GM12878 (cell line): ENCODE measurements at regions not wholly inside any gene's neighbourhood (a gene's known extent, or its start where the extent isn't known, plus 50 kb on each side); places are given as distances from the start of the nearest gene placed in this dataset.

ENCODE experiments used
- ATAC-seq: fragments of 200-7000 bp; cut with Tn5 transposase; 3 replicates; pipeline ENCODE4 v1.9.1; 2020; ENCODE audit warnings: mild to moderate bottlenecking, moderate library complexity
- BruUV-seq: library from RNA; stranded (reverse); fragments of 400-500 nt; replicated peaks from 2 replicates; lab custom pipeline; 2021; lab: Mats Ljungman, UMichigan
- CTCF ChIA-PET: fragments of 300-600 bp; sonication (Branson Sonifier 250); formaldehyde crosslinking; extraction: SDS; loops from one replicate; lab custom pipeline; 2021; ENCODE audit warnings: inconsistent platforms; lab: Yijun Ruan, JAX
- POLR2A ChIA-PET: fragments of 350-600 bp; formaldehyde crosslinking; extraction: SDS; loops from one replicate; lab custom pipeline; 2021; ENCODE audit warnings: inconsistent platforms; lab: Charles Lee
- RAD21 ChIA-PET: fragments of 300-600 bp; sonication (Branson Sonifier 250); formaldehyde crosslinking; loops from one replicate; lab custom pipeline; 2023; ENCODE audit warnings: antibody characterized with exemption; ENCODE audit not compliant: unreplicated experiment; lab: Charles Lee
- SMC1A ChIA-PET: fragments of 300-600 bp; sonication (Branson Sonifier 250); formaldehyde crosslinking; loops from one replicate; lab custom pipeline; 2023; ENCODE audit not compliant: unreplicated experiment, uncharacterized antibody; lab: Charles Lee
- DNase-seq: peaks from one replicate; pipeline ENCODE4 v3.0.0-alpha.2; 2011; ENCODE audit warnings: low read depth, low spot score
- FAIRE-seq: peaks from 3 replicates; lab custom pipeline; 2011; peaks lifted over from hg19 to GRCh38; lab: Jason Lieb, UNC
- H2AFZ ChIP-seq: 2 replicates; pipeline ENCODE4 v1.6.0; 2011; ENCODE audit warnings: low read depth, low read length, control low read depth; ENCODE audit not compliant: control insufficient read depth
- H3K27ac ChIP-seq: 2 replicates; pipeline ENCODE4 v1.5.1; 2011; ENCODE audit warnings: control low read depth; ENCODE audit not compliant: control insufficient read depth, insufficient read depth
- H3K27me3 ChIP-seq, 2 experiments: replicated peaks in 1 of 2; 2 replicates each; pipeline versions ENCODE4 v1.6.0 to v1.6.1; 2011; ENCODE audit warnings: low read length in 1 of 2; ENCODE audit not compliant: control insufficient read depth in 2 of 2, insufficient read depth in 2 of 2
- H3K36me3 ChIP-seq, 2 experiments: 2 replicates each; pipeline ENCODE4 v1.5.1; 2011; ENCODE audit warnings: low read length in 1 of 2; ENCODE audit not compliant: control insufficient read depth in 2 of 2, insufficient read depth in 2 of 2
- H3K4me1 ChIP-seq: 2 replicates; pipeline ENCODE4 v1.6.1; 2011; ENCODE audit warnings: mild to moderate bottlenecking, low read length, moderate library complexity, mixed read lengths; ENCODE audit not compliant: control insufficient read depth, insufficient read depth
- H3K4me2 ChIP-seq: 2 replicates; pipeline ENCODE4 v1.6.0; 2011; ENCODE audit warnings: control low read depth; ENCODE audit not compliant: control insufficient read depth, insufficient read depth
- H3K4me3 ChIP-seq: fragments of 200-600 bp; sonication (generic); 2 replicates; pipeline ENCODE4 v1.5.1; 2016
- H3K79me2 ChIP-seq: 2 replicates; pipeline ENCODE4 v1.6.0; 2011; ENCODE audit warnings: low read length; ENCODE audit not compliant: control insufficient read depth, insufficient read depth
- H3K9ac ChIP-seq: 2 replicates; pipeline ENCODE4 v1.8.0; 2011; ENCODE audit warnings: low read length, control low read depth, mixed read lengths; ENCODE audit not compliant: control insufficient read depth, insufficient read depth
- H3K9me3 ChIP-seq: replicated peaks from 3 replicates; pipeline ENCODE4 v1.5.1; 2011; ENCODE audit warnings: mild to moderate bottlenecking, low read length; ENCODE audit not compliant: control insufficient read depth, insufficient read depth
- H4K20me1 ChIP-seq: 2 replicates; pipeline ENCODE4 v1.6.0; 2011; ENCODE audit not compliant: control insufficient read depth, insufficient read depth
- DPF2 ChIP-seq: fragments of 450-650 bp; IDR thresholded peaks from 2 replicates; pipeline ENCODE4 v1.6.1; 2017; ENCODE audit warnings: mild to moderate bottlenecking
- HCFC1 ChIP-seq: fragments of 150-350 bp; IDR thresholded peaks from 2 replicates; pipeline ENCODE4 v1.6.1; 2014; ENCODE audit warnings: low read length
- HDGF ChIP-seq: fragments of 450-650 bp; IDR thresholded peaks from 2 replicates; pipeline ENCODE4 v1.6.1; 2016; ENCODE audit warnings: antibody characterized with exemption
- IKZF2 ChIP-seq, 2 experiments: fragments of 450-650 bp; IDR thresholded peaks; 2 replicates each; pipeline ENCODE4 v1.6.1; 2017; ENCODE audit warnings: mild to moderate bottlenecking in 2 of 2, moderate library complexity in 2 of 2
- MEF2B ChIP-seq: fragments of 450-650 bp; IDR thresholded peaks from 2 replicates; pipeline ENCODE4 v1.6.1; 2018; ENCODE audit warnings: mild to moderate bottlenecking, moderate library complexity; ENCODE audit not compliant: partially characterized antibody, poor library complexity, severe bottlenecking
- NBN ChIP-seq: fragments of 450-650 bp; IDR thresholded peaks from 2 replicates; pipeline ENCODE4 v1.6.1; 2016
- POLR2A ChIP-seq: IDR thresholded peaks from 2 replicates; pipeline ENCODE4 v1.6.1; 2011; ENCODE audit warnings: low read depth, mild to moderate bottlenecking, low read length
- SPI1 ChIP-seq: IDR thresholded peaks from 2 replicates; pipeline ENCODE4 v1.6.1; 2011; ENCODE audit warnings: low read depth, mild to moderate bottlenecking, low read length, moderate library complexity, borderline replicate concordance; ENCODE audit not compliant: insufficient read depth
- USF1 ChIP-seq: IDR thresholded peaks from 2 replicates; pipeline ENCODE4 v1.6.1; 2011; ENCODE audit warnings: borderline replicate concordance, low read depth, mild to moderate bottlenecking, moderate library complexity, mixed read lengths, low read length; ENCODE audit not compliant: insufficient read depth; ENCODE audit errors: extremely low read length
- WGBS: methylation state at CpG from one replicate; pipeline ENCODE4 v1.1.6; 2016; ENCODE audit warnings: low lambda C conversion rate; ENCODE audit not compliant: insufficient replicate concordance, insufficient coverage; ENCODE audit errors: missing lambda C conversion rate; 5-methylcytosine and 5-hydroxymethylcytosine counted together
- in situ Hi-C: fragments of 300-500 bp; cut with MboI; formaldehyde crosslinking; loops from 9 replicates; pipeline ENCODE4 v1.14.3; 2018; ENCODE audit warnings: mixed read lengths
- intact Hi-C: fragments of 100-400 bp; cut with micrococcal nuclease; formaldehyde crosslinking; loops from one replicate; pipeline ENCODE4 v1.14.2; 2022; ENCODE audit not compliant: unreplicated experiment

- intact Hi-C loops (no loop called here), in situ Hi-C loops (no loop called here)
- ATAC-seq (no peak), DNase-seq (no peak), FAIRE-seq (no peak)
- no peak overlapping the region for H2AFZ ChIP-seq
- no TSS peak for BruUV-seq
- H3K4me2 ChIP-seq, result no peak overlapping the region
- H4K20me1 ChIP-seq, result no peaks in the 10 kb centered on the region
- peaks cover 27% of the 10 kb centered on the region for H3K4me1 ChIP-seq
- POLR2A ChIA-PET, result no interaction called here
- H3K9ac ChIP-seq, result no peak overlapping the region
- RAD21 ChIA-PET, result no interaction called here
- H3K27ac ChIP-seq, result no peak overlapping the region
- no peaks in the 10 kb centered on the region for H3K36me3 ChIP-seq
- no peaks in the 10 kb centered on the region for H3K79me2 ChIP-seq
- no peaks in the 10 kb centered on the region for H3K27me3 ChIP-seq
- H3K4me3 ChIP-seq, result no peak overlapping the region
- TF ChIP-seq HCFC1 (no peak), HDGF (no peak), MEF2B (no peak), USF1 (no peak), SPI1 (no peak), DPF2 (no peak), POLR2A (no peak), NBN (no peak), IKZF2 (IDR thresholded peaks at IDR 0.05) (no peak)
- peaks cover 10% of the 10 kb centered on the region for H3K9me3 ChIP-seq
- CTCF ChIA-PET, result no interaction called here
- 100% methylated on average over 3 of the region's 3 CpGs for WGBS
- SMC1A ChIA-PET, result no interaction called here
Observed at GRCh38 chr20:47429409-47429808, 72.3 kb upstream of the NCOA3 start.
